ENCODE measurements at regions not wholly inside any gene's neighbourhood (a gene's known extent, or its start where the extent isn't known, plus 50 kb on each side); places are given as distances from the start of the nearest gene placed in this dataset.

- Histone ChIP-seq H3K36me3 (no peaks in the 10 kb centered on the region), H3K4me1 (peaks cover 0 to 4% (median 0%) of the 10 kb centered on the region in 4 donors), H3K9me3 (no peaks in the 10 kb centered on the region), H3K4me3 (no peak overlapping the region), H3K27ac (no peak overlapping the region), H3K27me3 (no peaks in the 10 kb centered on the region)
- 84 to 85% methylated on average over 7 of the region's 7 CpGs for WGBS, 2 donors
- DNase-seq (ENCODE audit: low spot score in 2 of 2) = no peak
- TF ChIP-seq POLR2A (IDR thresholded peaks at IDR 0.05) (no peak), CTCF (IDR thresholded peaks at IDR 0.05) (no peak), EP300 (IDR thresholded peaks at IDR 0.05) (no peak)
Measured at GRCh38 chr4:26065833-26066232, 151.8 kb downstream of the SMIM20 start.

GRCh38 chr4:26067035-26067434 is 153.0 kb downstream of the SMIM20 start:
- WGBS, 2 donors = 91 to 93% methylated on average over 5 of the region's 5 CpGs
- no peak for TF ChIP-seq POLR2A (IDR thresholded peaks at IDR 0.05)
- TF ChIP-seq EP300 (IDR thresholded peaks at IDR 0.05) = no peak
- TF ChIP-seq CTCF (IDR thresholded peaks at IDR 0.05) = no peak
- no peak for DNase-seq (ENCODE audit: low spot score in 2 of 2)

DNA sequence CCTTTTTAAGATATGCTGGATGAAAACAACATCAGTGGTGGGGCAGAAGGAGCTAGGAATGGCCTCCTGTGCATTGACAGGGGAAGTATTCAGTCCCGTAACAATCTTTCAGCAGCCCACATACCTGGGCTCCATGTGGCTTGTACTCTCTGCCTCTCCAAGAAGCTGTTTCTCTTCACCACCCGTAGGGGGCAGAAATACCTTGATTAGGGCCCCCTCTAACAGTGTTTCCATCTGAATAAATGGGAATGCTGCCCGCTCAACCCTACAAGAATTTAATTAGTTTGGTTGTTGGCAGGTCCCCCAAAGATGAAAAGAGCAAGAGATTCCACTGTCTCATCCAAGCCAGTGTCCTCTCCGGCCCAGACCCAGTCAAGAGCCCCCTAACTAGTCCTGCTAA is 155.2 kb downstream of the SMIM20 start:
- no peaks in the 10 kb centered on the region for H3K4me1 ChIP-seq
- DNase-seq (ENCODE audit: low spot score in 2 of 2) = no peak
- no peak overlapping the region for H3K27ac ChIP-seq
- no peaks in the 10 kb centered on the region for H3K36me3 ChIP-seq
- TF ChIP-seq POLR2A (IDR thresholded peaks at IDR 0.05) (no peak), CTCF (IDR thresholded peaks at IDR 0.05) (no peak)
- no peaks in the 10 kb centered on the region for H3K27me3 ChIP-seq
- WGBS, 2 donors = 66 to 68% methylated on average over 4 of the region's 4 CpGs
- H3K4me3 ChIP-seq = no peak overlapping the region
- no peaks in the 10 kb centered on the region for H3K9me3 ChIP-seq

More at GRCh38 chr4:26067035-26067434, 153.0 kb downstream of the SMIM20 start:
- Histone ChIP-seq H3K36me3 (no peaks in the 10 kb centered on the region), H3K27me3 (no peaks in the 10 kb centered on the region), H3K4me1 (peaks cover 0 to 2% (median 0%) of the 10 kb centered on the region in 4 donors), H3K9me3 (no peaks in the 10 kb centered on the region), H3K4me3 (no peak overlapping the region), H3K27ac (no peak overlapping the region)

- TF ChIP-seq POLR2A (IDR thresholded peaks at IDR 0.05) (no peak), CTCF (IDR thresholded peaks at IDR 0.05) (no peak), EP300 (IDR thresholded peaks at IDR 0.05) (peak in 1 of 2 donors; percentile 44)
- DNase-seq (ENCODE audit: low spot score in 2 of 2) = no peak
- WGBS, 2 donors = 74 to 81% methylated on average over 3 of the region's 3 CpGs
- Histone ChIP-seq H3K36me3 (no peaks in the 10 kb centered on the region), H3K9me3 (no peaks in the 10 kb centered on the region), H3K4me1 (peaks cover 0 to 9% (median 2%) of the 10 kb centered on the region in 4 donors), H3K4me3 (no peak overlapping the region), H3K27ac (no peak overlapping the region), H3K27me3 (no peaks in the 10 kb centered on the region)
Measured at GRCh38 chr4:26071688-26072087, 157.7 kb downstream of the SMIM20 start.

DNA sequence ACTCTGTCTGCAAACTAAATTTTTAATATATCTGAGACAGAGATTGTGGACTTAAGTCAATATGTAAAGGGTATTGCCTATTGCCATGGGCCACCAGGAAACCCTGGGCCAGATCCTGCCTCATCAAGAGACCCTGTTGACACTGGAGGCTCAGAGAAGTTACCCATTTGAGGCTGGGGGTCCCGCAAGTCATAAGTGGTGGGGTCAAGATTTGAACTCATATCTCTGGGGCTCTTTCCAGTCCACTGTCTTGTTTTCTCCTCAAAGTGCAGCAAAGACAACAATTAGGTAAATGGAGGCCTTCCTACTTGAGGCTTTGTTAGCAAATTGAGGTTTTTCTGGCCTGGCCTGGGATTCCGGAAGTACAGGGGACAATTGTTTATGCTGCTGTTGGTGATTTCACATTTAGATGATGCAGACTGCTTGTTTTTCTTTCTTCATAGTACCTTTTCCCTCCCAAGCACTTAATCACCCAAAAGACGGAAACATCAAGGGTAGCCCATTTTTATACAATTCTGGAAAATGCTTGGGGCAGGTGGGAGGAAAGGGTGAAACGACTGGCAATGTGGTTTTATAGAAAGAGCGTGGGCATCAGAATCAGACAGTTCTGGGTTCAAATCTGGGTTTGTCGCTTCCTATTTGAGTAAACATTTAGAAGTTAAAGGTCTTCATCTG is 160.0 kb downstream of the SMIM20 start:
- Histone ChIP-seq H3K9me3 (no peaks in the 10 kb centered on the region), H3K36me3 (no peaks in the 10 kb centered on the region), H3K27me3 (no peaks in the 10 kb centered on the region), H3K4me3 (no peak overlapping the region), H3K27ac (peak overlapping the region in 2 of 4 donors; percentile 16 to 20), H3K4me1 (peaks cover 0 to 16% (median 4%) of the 10 kb centered on the region in 4 donors)
- WGBS, 2 donors = 90 to 92% methylated on average over 6 of the region's 6 CpGs
- DNase-seq (ENCODE audit: low spot score in 2 of 2) = no peak
- no peak for TF ChIP-seq EP300 (IDR thresholded peaks at IDR 0.05)
- no peak for TF ChIP-seq CTCF (IDR thresholded peaks at IDR 0.05)
- no peak for TF ChIP-seq POLR2A (IDR thresholded peaks at IDR 0.05)

Data from tibial nerve (tissue), 4 donors.